B cell (primary cell): ENCODE measurements at regions not wholly inside any gene's neighbourhood (a gene's known extent, or its start where the extent isn't known, plus 50 kb on each side); places are given as distances from the start of the nearest gene placed in this dataset.

Source experiments
- ATAC-seq: fragments of 200-7000 bp; cut with Tn5 transposase; one replicate; pipeline ENCODE4 v1.10.0; 2021; ENCODE audit warnings: low read depth, mild to moderate bottlenecking, moderate number of reproducible peaks, moderate library complexity
- CTCF ChIA-PET: fragments of 350-600 bp; sonication (Branson Sonifier 250); formaldehyde crosslinking; loops from one replicate; lab custom pipeline; 2021; ENCODE audit warnings: antibody characterized with exemption, inconsistent platforms; lab: Charles Lee
- POLR2A ChIA-PET: fragments of 350-600 bp; sonication (Branson Sonifier 250); formaldehyde crosslinking; loops from one replicate; lab custom pipeline; 2021; ENCODE audit warnings: antibody characterized with exemption; lab: Charles Lee
- DNase-seq: peaks from one replicate; pipeline ENCODE4 v3.0.0; 2013
- H2AFZ ChIP-seq: 2 replicates; pipeline ENCODE4 v1.6.1; 2012; ENCODE audit warnings: mild to moderate bottlenecking, low read depth, low read length; ENCODE audit not compliant: insufficient read depth, poor library complexity, severe bottlenecking
- H3K27ac ChIP-seq, 2 donors: 1 replicate in 1 of 2; 2 replicates in 1 of 2; pipeline ENCODE4 v1.5.1; 2012 to 2013; ENCODE audit warnings: low read length in 2 of 2, mild to moderate bottlenecking in 2 of 2, moderate library complexity in 1 of 2
- H3K27me3 ChIP-seq, 4 experiments: fragments of 200-600 bp in 1 of 4; sonication (generic) in 1 of 4; replicated peaks in 1 of 4; 1 replicate in 2 of 4; 2 replicates in 2 of 4; pipeline versions ENCODE4 v1.6.1 to v1.7.0; 2013 to 2016; ENCODE audit warnings: low read length in 3 of 4, mild to moderate bottlenecking in 2 of 4, mixed read lengths in 1 of 4, moderate library complexity in 1 of 4; ENCODE audit not compliant: insufficient read depth in 4 of 4, control insufficient read depth in 3 of 4; ENCODE audit errors: control extremely low read depth in 1 of 4
- H3K36me3 ChIP-seq, 2 experiments: replicated peaks in 1 of 2; 1 replicate in 1 of 2; 2 replicates in 1 of 2; pipeline versions ENCODE4 v1.6.1 to v1.7.1; 2013; ENCODE audit warnings: low read length in 1 of 2; ENCODE audit not compliant: insufficient read depth in 2 of 2, control insufficient read depth in 1 of 2; ENCODE audit errors: control extremely low read depth in 1 of 2, extremely low read depth in 1 of 2
- H3K4me1 ChIP-seq, 2 donors: fragments of 200-600 bp in 1 of 2; sonication (generic) in 1 of 2; 1 replicate in 1 of 2; 2 replicates in 1 of 2; pipeline versions ENCODE4 v1.5.1 to v1.6.1; 2013 to 2017; ENCODE audit warnings: low read length in 2 of 2; ENCODE audit not compliant: control insufficient read depth in 2 of 2, insufficient read depth in 2 of 2
- H3K4me2 ChIP-seq: replicated peaks from 2 replicates; pipeline ENCODE3; 2012; ENCODE audit warnings: mild to moderate bottlenecking, low read depth, low read length; ENCODE audit not compliant: poor library complexity, severe bottlenecking
- H3K4me3 ChIP-seq, 5 experiments: fragments of 200-600 bp in 1 of 5; sonication (generic) in 1 of 5; 1 replicate in 3 of 5; 2 replicates in 2 of 5; pipeline versions ENCODE4 v1.5.1 to v1.7.0; 2011 to 2016; ENCODE audit warnings: low read length in 4 of 5, mild to moderate bottlenecking in 4 of 5, low read depth in 2 of 5, control low read depth in 1 of 5, moderate library complexity in 1 of 5; ENCODE audit not compliant: insufficient read depth in 1 of 5; ENCODE audit errors: control extremely low read depth in 1 of 5, extremely low read depth in 1 of 5
- H3K79me2 ChIP-seq: fragments of 200-600 bp; sonication (generic); one replicate; pipeline ENCODE4 v1.6.0; 2016; ENCODE audit warnings: low read length; ENCODE audit not compliant: control insufficient read depth, insufficient read depth
- H3K9ac ChIP-seq: fragments of 200-600 bp; sonication (generic); 2 replicates; pipeline ENCODE4 v1.6.1; 2017; ENCODE audit warnings: mild to moderate bottlenecking, low read length, moderate library complexity
- H3K9me3 ChIP-seq, 3 donors: one replicate each; pipeline versions ENCODE4 v1.6.1 to v1.7.1; 2013; ENCODE audit warnings: low read length in 2 of 3; ENCODE audit not compliant: control insufficient read depth in 2 of 3, insufficient read depth in 1 of 3; ENCODE audit errors: control extremely low read depth in 1 of 3
- H4K20me1 ChIP-seq: 2 replicates; pipeline ENCODE4 v1.6.0; 2012; ENCODE audit warnings: mild to moderate bottlenecking, low read length; ENCODE audit not compliant: insufficient read depth, control insufficient read depth, poor library complexity, severe bottlenecking
- H3K27ac Mint-ChIP-seq: one replicate; pipeline ENCODE4 v1.8.0; 2021; ENCODE audit warnings: mixed read lengths
- H3K27me3 Mint-ChIP-seq: one replicate; pipeline ENCODE4 v1.8.0; 2021; ENCODE audit warnings: mixed read lengths
- H3K4me1 Mint-ChIP-seq: one replicate; pipeline ENCODE4 v1.8.0; 2021; ENCODE audit warnings: mixed read lengths
- H3K4me3 Mint-ChIP-seq: one replicate; pipeline ENCODE4 v1.8.0; 2021; ENCODE audit warnings: mixed read lengths
- H3K9me3 Mint-ChIP-seq: one replicate; pipeline ENCODE4 v1.8.0; 2022; ENCODE audit warnings: mixed read lengths; ENCODE audit not compliant: insufficient read depth
- EZH2 ChIP-seq: IDR thresholded peaks from 2 replicates; pipeline ENCODE4 v1.6.1; 2012; ENCODE audit warnings: borderline replicate concordance, low read depth, mild to moderate bottlenecking, moderate library complexity, low read length; ENCODE audit not compliant: insufficient read depth, poor library complexity, severe bottlenecking
- WGBS: methylation state at CpG from one replicate; pipeline ENCODE4 v1.1.5; 2013; ENCODE audit warnings: missing lambda C conversion rate; ENCODE audit not compliant: insufficient coverage; 5-methylcytosine and 5-hydroxymethylcytosine counted together
- intact Hi-C: fragments of 100-400 bp; cut with micrococcal nuclease; formaldehyde crosslinking; loops from one replicate; pipeline ENCODE4 v1.10.0; 2022
- TF ChIP-seq, protein P1 (sequence below): fragments of 200-600 bp; IDR thresholded peaks from one replicate; pipeline ENCODE4 v1.8.0; 2022; ENCODE audit warnings: antibody characterized with exemption, mild to moderate bottlenecking

DNA sequence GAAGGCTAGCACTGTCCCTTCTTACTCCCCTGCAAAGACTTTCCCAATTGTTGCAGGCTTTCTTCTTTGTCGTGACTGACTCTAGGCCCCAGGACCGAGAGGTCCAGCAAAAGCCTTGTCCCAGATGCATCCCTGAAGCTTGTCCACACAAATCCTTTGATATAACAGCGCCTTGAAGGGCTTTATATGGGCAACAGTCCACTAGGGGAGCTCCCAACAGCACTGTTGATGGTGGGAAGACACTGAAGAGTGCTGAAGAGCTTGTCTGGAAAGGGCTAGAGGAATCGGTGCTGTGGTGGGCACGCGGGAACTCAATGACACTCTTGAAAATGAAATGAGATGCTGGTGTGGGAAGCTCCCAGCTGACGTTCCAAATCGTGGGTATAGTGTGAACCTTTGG, 316.1 kb upstream of the CDH4 start:
- H3K27me3 Mint-ChIP-seq: no peaks in the 10 kb centered on the region
- Histone ChIP-seq H3K4me2 (no peak overlapping the region), H2AFZ (no peak overlapping the region), H4K20me1 (no peaks in the 10 kb centered on the region), H3K27ac (no peak overlapping the region), H3K4me1 (no peaks in the 10 kb centered on the region), H3K27me3 (no peaks in the 10 kb centered on the region), H3K36me3 (no peaks in the 10 kb centered on the region), H3K9me3 (no peaks in the 10 kb centered on the region), H3K9ac (no peak overlapping the region), H3K4me3 (no peak overlapping the region), H3K79me2 (no peaks in the 10 kb centered on the region)
- no peak overlapping the region for H3K4me3 Mint-ChIP-seq
- POLR2A ChIA-PET: no interaction called here
- CTCF ChIA-PET: no interaction called here
- H3K4me1 Mint-ChIP-seq: no peaks in the 10 kb centered on the region
- no peak for ATAC-seq
- 85% methylated on average over 5 of the region's 8 CpGs for WGBS
- H3K27ac Mint-ChIP-seq: no peak overlapping the region
- DNase-seq: no peak
- H3K9me3 Mint-ChIP-seq: no peaks in the 10 kb centered on the region
- TF ChIP-seq, protein P1, sequence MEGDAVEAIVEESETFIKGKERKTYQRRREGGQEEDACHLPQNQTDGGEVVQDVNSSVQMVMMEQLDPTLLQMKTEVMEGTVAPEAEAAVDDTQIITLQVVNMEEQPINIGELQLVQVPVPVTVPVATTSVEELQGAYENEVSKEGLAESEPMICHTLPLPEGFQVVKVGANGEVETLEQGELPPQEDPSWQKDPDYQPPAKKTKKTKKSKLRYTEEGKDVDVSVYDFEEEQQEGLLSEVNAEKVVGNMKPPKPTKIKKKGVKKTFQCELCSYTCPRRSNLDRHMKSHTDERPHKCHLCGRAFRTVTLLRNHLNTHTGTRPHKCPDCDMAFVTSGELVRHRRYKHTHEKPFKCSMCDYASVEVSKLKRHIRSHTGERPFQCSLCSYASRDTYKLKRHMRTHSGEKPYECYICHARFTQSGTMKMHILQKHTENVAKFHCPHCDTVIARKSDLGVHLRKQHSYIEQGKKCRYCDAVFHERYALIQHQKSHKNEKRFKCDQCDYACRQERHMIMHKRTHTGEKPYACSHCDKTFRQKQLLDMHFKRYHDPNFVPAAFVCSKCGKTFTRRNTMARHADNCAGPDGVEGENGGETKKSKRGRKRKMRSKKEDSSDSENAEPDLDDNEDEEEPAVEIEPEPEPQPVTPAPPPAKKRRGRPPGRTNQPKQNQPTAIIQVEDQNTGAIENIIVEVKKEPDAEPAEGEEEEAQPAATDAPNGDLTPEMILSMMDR: no peak
- TF ChIP-seq EZH2: no peak
- intact Hi-C loops: no loop called here

DNA sequence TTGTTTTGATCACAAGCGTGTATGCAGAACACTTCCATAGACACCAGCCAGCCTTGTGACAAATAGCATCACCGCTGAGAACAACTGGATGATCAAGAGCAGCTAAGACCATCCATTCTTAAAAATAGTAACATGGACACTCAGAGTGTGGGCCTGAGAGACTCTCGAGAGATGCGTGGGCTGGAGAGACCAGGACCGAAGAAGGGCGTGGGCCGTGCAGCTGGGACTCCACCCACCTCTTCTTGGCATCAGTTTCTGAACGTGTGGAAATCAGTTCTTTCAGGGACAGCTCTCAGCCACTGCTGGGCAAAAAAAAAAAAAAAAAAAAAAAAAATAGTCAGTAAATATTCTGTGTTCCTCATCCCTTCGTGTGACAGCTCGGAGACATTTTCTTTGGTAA, 314.5 kb upstream of the CDH4 start:
- Histone ChIP-seq H3K4me1 (no peaks in the 10 kb centered on the region), H3K4me3 (no peak overlapping the region), H3K9ac (no peak overlapping the region), H3K27me3 (no peaks in the 10 kb centered on the region), H3K4me2 (no peak overlapping the region), H3K36me3 (no peaks in the 10 kb centered on the region), H2AFZ (no peak overlapping the region), H4K20me1 (no peaks in the 10 kb centered on the region), H3K27ac (no peak overlapping the region), H3K9me3 (no peaks in the 10 kb centered on the region), H3K79me2 (no peaks in the 10 kb centered on the region)
- intact Hi-C loops: no loop called here
- no peak for DNase-seq
- TF ChIP-seq, protein P1: no peak
- no peak for TF ChIP-seq EZH2
- Mint-ChIP-seq H3K4me3 (no peak overlapping the region), H3K9me3 (no peaks in the 10 kb centered on the region), H3K27me3 (no peaks in the 10 kb centered on the region), H3K27ac (no peak overlapping the region), H3K4me1 (no peaks in the 10 kb centered on the region)
- ChIA-PET CTCF (no interaction called here), POLR2A (no interaction called here)
- ATAC-seq: no peak
- 94% methylated on average over 6 of the region's 10 CpGs for WGBS
